Activated CD8-positive, alpha-beta T cell treated with anti-CD3 and anti-CD28 coated beads for 36 hours (primary cell): ENCODE measurements at regions not wholly inside any gene's neighbourhood (a gene's known extent, or its start where the extent isn't known, plus 50 kb on each side); places are given as distances from the start of the nearest gene placed in this dataset.

Experiments used
- ATAC-seq: fragments of 200-7000 bp; cut with Tn5 transposase; one replicate; pipeline ENCODE4 v1.10.0; 2021; ENCODE audit warnings: mild to moderate bottlenecking, moderate library complexity
- CTCF ChIA-PET: fragments of 350-600 bp; sonication (Branson Sonifier 250); formaldehyde crosslinking; loops from one replicate; lab custom pipeline; 2021; ENCODE audit warnings: antibody characterized with exemption; lab: Charles Lee
- POLR2A ChIA-PET: fragments of 350-600 bp; sonication (Branson Sonifier 250); formaldehyde crosslinking; loops from one replicate; lab custom pipeline; 2021; ENCODE audit warnings: antibody characterized with exemption; lab: Charles Lee
- DNase-seq: peaks from one replicate; pipeline ENCODE4 v3.0.0-alpha.2; 2020
- H3K27ac Mint-ChIP-seq: one replicate; pipeline ENCODE4 v1.8.0; 2021; ENCODE audit warnings: mild to moderate bottlenecking, mixed read lengths
- H3K27me3 Mint-ChIP-seq: one replicate; pipeline ENCODE4 v1.8.0; 2021; ENCODE audit warnings: mixed read lengths
- H3K36me3 Mint-ChIP-seq: one replicate; pipeline ENCODE4 v1.8.0; 2021; ENCODE audit warnings: low read depth, mixed read lengths
- H3K4me1 Mint-ChIP-seq: one replicate; pipeline ENCODE4 v1.8.0; 2021; ENCODE audit warnings: low read depth, mixed read lengths
- H3K4me3 Mint-ChIP-seq: one replicate; pipeline ENCODE4 v1.8.0; 2021; ENCODE audit warnings: mild to moderate bottlenecking, moderate library complexity, mixed read lengths
- H3K9me3 Mint-ChIP-seq: one replicate; pipeline ENCODE4 v1.8.0; 2021; ENCODE audit warnings: mixed read lengths
- CTCF ChIP-seq: fragments of 200-600 bp; IDR thresholded peaks from one replicate; pipeline ENCODE4 v1.8.0; 2022; ENCODE audit warnings: antibody characterized with exemption, mild to moderate bottlenecking
- intact Hi-C: fragments of 100-400 bp; cut with micrococcal nuclease; formaldehyde crosslinking; loops from one replicate; pipeline ENCODE4 v1.10.0; 2022

DNA sequence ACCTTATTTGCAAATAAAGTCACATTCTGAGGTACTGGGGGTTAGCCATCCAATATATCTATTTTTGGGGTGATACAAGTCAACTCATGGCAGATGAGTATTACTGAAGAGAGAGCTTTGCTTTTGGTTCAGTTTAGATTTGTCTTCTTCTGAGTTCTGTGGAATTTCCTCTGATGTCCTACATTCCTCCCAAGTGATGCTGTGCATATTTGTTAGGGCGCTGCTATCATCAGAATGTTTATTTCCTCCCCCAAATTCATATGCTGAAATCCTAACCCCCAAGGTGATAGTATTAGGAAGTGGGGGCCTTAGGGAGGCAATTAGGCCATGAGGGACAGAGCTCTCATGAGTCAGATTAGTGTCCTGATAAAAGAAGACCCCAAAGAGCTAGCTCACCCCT, 96.2 kb upstream of the WLS start:
- TF ChIP-seq CTCF = no peak
- no peaks in the 10 kb centered on the region for H3K36me3 Mint-ChIP-seq
- DNase-seq (no peak), ATAC-seq (no peak)
- POLR2A ChIA-PET = no interaction called here
- no peak overlapping the region for H3K27ac Mint-ChIP-seq
- CTCF ChIA-PET = no interaction called here
- intact Hi-C loops = no loop called here
- H3K9me3 Mint-ChIP-seq = no peaks in the 10 kb centered on the region
- no peak overlapping the region for H3K4me3 Mint-ChIP-seq
- peaks cover 3% of the 10 kb centered on the region for H3K27me3 Mint-ChIP-seq
- no peaks in the 10 kb centered on the region for H3K4me1 Mint-ChIP-seq

GRCh38 chr1:68327414-68327813, 95.1 kb upstream of the WLS start:
- TF ChIP-seq CTCF = no peak
- ATAC-seq (no peak), DNase-seq (no peak)
- ChIA-PET POLR2A (no interaction called here), CTCF (interaction anchor here (0.8 kb wide), 1 partner anchor 14 kb away, joined by 3 read pairs; no protein-coding TSS in a partner anchor)
- Mint-ChIP-seq H3K4me1 (no peaks in the 10 kb centered on the region), H3K27ac (no peak overlapping the region), H3K36me3 (no peaks in the 10 kb centered on the region), H3K4me3 (no peak overlapping the region), H3K9me3 (no peaks in the 10 kb centered on the region), H3K27me3 (peaks cover 2% of the 10 kb centered on the region)
- intact Hi-C loops = no loop called here

GRCh38 chr1:68326481-68326880, 94.2 kb upstream of the WLS start:
- no peak overlapping the region for H3K4me3 Mint-ChIP-seq
- CTCF ChIA-PET = interaction anchor here (0.8 kb wide), 1 partner anchor 13 kb away, joined by 3 read pairs; no protein-coding TSS in a partner anchor
- no peaks in the 10 kb centered on the region for H3K36me3 Mint-ChIP-seq
- H3K27ac Mint-ChIP-seq = no peak overlapping the region
- no peak for TF ChIP-seq CTCF
- POLR2A ChIA-PET = no interaction called here
- H3K9me3 Mint-ChIP-seq = no peaks in the 10 kb centered on the region
- H3K4me1 Mint-ChIP-seq = no peaks in the 10 kb centered on the region
- intact Hi-C loops = no loop called here
- H3K27me3 Mint-ChIP-seq = peaks cover 2% of the 10 kb centered on the region
- DNase-seq (no peak), ATAC-seq (no peak)

- CTCF ChIA-PET = no interaction called here
Measured at GRCh38 chr1:68324316-68324715, 92.0 kb upstream of the WLS start.

More at GRCh38 chr1:68324316-68324715, 92.0 kb upstream of the WLS start:
- intact Hi-C loops = no loop called here
- no peak for ATAC-seq
- no peak for DNase-seq
- Mint-ChIP-seq H3K4me3 (no peak overlapping the region), H3K9me3 (no peaks in the 10 kb centered on the region), H3K27ac (no peak overlapping the region), H3K27me3 (peaks cover 2% of the 10 kb centered on the region), H3K4me1 (no peaks in the 10 kb centered on the region), H3K36me3 (no peaks in the 10 kb centered on the region)
- POLR2A ChIA-PET = no interaction called here
- no peak for TF ChIP-seq CTCF
